Tongue (tissue), 1 donor: ENCODE measurements at regions not wholly inside any gene's neighbourhood (a gene's known extent, or its start where the extent isn't known, plus 50 kb on each side); places are given as distances from the start of the nearest gene placed in this dataset. TPM values are rescaled to one million over a fixed set of nuclear protein-coding genes. Genes with fewer than 3 reads are reported as not detected.

Source experiments
- small RNA-seq: library from RNA; depleted of rRNA; stranded (forward); fragments of <200 nt; gene quantifications from one replicate; pipeline ENCODE3, GENCODE V24; 2014; ENCODE audit warnings: low replicate concordance

Small RNA genes in the stretch of these regions (small RNA-seq; reads per million reads assigned to genes)
- not detected for gene AC023932.1
- not detected for gene AC105245.1
- gene RNU6-408P, result not detected
